Cardiac fibroblast (primary cell): ENCODE measurements at regions not wholly inside any gene's neighbourhood (a gene's known extent, or its start where the extent isn't known, plus 50 kb on each side); places are given as distances from the start of the nearest gene placed in this dataset.
"Not testable (repeated sequence)": the region's sequence is repeated elsewhere in the genome, so short reads cannot be mapped to it uniquely, and the experiment has no call there.

Experiments used
- DNase-seq, 2 donors: peaks; one replicate each; pipeline versions ENCODE4 v3.0.0 to v3.0.0-alpha.2; 2010; ENCODE audit warnings: low read depth in 2 of 2
- H3K4me3 ChIP-seq, 2 donors: replicated peaks in 1 of 2; 1 replicate in 1 of 2; 2 replicates in 1 of 2; pipeline ENCODE4 v1.5.1; 2011; ENCODE audit warnings: low read depth in 2 of 2, low read length in 2 of 2, mild to moderate bottlenecking in 2 of 2, moderate library complexity in 1 of 2
- TF ChIP-seq, protein P1 (sequence below): IDR thresholded peaks from one replicate; pipeline ENCODE4 v1.5.1; 2011; ENCODE audit warnings: low read depth, mild to moderate bottlenecking, low read length, inconsistent platforms

DNA sequence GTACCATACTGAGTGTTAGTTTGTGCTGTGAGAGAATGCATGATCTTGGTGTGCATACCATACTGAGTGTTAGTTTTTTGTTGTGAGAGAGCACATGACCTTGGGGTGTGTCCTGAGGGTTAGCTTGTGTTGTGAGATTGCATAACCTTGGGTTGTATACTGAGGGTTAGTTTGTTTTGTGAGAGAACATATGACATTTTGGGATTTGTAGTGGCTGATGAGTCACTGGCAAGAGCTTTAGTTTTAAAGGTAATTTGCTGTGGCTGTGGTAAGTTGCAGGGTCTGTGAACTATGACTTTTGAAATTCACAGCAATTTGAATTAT lies 1068.3 kb upstream of the EDIL3 start:
- peak in 1 of 2 donors; percentile 1 for DNase-seq
- H3K4me3 ChIP-seq: no peak overlapping the region
- TF ChIP-seq, protein P1, sequence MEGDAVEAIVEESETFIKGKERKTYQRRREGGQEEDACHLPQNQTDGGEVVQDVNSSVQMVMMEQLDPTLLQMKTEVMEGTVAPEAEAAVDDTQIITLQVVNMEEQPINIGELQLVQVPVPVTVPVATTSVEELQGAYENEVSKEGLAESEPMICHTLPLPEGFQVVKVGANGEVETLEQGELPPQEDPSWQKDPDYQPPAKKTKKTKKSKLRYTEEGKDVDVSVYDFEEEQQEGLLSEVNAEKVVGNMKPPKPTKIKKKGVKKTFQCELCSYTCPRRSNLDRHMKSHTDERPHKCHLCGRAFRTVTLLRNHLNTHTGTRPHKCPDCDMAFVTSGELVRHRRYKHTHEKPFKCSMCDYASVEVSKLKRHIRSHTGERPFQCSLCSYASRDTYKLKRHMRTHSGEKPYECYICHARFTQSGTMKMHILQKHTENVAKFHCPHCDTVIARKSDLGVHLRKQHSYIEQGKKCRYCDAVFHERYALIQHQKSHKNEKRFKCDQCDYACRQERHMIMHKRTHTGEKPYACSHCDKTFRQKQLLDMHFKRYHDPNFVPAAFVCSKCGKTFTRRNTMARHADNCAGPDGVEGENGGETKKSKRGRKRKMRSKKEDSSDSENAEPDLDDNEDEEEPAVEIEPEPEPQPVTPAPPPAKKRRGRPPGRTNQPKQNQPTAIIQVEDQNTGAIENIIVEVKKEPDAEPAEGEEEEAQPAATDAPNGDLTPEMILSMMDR: no peak

DNA sequence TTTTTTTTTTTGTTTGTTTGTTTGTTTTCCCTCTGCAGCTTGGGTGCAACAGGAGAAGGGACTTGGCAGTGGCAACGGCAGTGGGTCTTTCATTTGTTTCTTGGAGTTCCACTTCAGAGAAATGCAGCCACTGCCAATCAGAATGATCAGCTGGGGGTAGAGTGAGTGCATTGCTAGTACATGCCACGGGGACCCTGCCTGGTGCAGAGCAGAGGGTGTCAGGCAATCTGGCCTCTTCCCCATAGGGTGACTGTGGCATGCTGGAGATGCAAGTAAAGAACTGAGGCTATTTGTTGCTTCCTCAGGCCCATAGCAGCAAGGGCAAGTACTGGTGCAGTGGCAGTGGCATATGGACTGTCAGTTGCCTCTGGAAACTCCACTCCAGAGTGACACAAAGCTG lies 1073.6 kb upstream of the EDIL3 start:
- no peak for DNase-seq
- H3K4me3 ChIP-seq: no peak overlapping the region
- TF ChIP-seq, protein P1: no peak

DNA sequence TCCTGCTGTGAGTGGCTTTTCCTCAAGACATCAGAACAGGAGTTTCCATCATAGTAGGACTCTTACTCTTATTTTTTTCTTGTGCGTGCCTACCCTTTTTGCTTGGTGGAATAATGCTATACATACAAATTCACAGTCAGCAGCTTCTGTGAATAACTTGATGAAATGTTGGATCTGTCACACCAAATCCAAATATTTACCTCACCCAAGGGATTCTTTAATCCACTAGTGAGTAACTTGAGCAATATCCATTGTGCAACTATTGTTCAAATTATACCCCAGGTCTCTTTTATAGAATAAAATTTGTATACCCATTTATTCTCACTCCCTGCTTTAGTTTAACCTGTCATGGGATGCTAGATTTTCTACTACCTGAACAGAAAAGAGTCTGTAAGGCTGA lies 1078.3 kb upstream of the EDIL3 start:
- TF ChIP-seq, protein P1: no peak
- no peak for DNase-seq
- no peak overlapping the region for H3K4me3 ChIP-seq

DNA sequence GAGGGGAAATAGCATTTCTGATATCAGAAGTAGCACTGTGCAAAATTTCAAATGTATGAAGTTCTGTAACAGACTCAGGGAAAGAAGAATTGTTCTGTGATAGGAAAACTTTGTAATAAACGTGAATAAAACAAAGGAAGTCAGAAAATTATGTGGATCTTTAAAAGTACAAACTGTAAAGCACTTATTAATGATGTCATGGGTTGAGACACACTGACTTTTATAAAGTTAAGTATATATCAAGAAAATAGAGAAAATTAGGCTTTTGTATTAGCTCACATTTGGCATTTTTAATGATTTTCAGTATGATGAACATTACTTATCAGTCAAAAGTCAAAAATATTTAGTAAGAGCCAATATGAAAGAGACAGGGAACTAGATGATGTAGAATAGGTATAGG lies 1081.7 kb upstream of the EDIL3 start:
- H3K4me3 ChIP-seq: no peak overlapping the region
- TF ChIP-seq, protein P1: no peak
- no peak for DNase-seq

DNA sequence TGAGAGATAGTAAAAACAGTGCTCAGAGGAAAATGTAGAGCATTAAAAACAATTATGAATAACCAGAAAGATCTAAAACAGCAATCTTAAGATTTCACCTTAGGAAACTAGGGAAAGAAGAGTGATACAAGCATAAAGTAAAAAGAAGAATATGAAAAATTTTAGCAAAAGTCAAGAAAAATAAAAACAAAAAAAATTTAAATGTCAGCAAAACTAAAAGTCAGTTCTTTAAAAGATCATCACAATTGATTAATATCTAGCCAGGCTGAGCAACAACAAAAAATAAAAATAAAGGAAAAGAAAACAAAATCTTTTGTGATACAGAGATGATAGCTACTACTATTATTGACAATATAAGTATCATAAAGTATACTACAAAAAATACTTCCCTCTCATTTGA lies 1088.1 kb upstream of the EDIL3 start:
- TF ChIP-seq, protein P1: no peak
- no peak for DNase-seq
- no peak overlapping the region for H3K4me3 ChIP-seq

DNA sequence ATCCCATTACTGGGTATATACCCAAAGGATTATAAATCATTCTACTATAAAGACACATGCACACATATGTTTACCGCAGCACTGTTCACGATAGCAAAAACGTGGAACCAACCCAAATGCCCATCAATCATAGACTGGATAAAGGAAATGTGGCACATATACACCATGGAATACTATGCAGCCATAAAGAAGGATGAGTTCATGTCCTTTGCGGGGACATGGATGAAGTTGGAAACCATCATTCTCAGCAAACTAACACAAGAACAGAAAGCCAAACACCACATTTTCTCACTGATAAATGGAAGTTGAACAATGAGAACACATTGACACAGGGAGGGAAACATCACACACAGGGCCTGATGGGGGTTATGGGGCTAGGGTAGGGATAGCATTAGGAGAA lies 1090.5 kb upstream of the EDIL3 start:
- DNase-seq: not testable (repeated sequence)

DNA sequence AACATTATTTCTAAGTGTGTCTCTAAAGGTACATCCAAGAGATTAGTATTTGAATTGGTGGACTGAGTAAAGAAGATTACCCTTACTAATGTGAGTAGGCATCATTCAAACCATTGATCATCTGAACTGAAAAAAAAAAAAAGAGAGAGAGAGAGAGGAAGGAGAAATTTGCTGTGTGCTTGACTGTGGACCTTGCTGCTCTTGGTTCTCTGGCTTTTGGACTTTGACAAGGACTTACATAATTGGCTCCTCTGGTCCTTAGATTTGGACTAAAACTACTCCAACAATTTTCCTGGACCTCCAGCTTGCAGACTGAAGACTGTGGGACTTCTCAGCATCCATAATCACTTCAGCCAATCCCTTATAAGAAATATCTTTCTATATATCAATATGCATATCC lies 1091.9 kb upstream of the EDIL3 start:
- TF ChIP-seq, protein P1: no peak
- no peak overlapping the region for H3K4me3 ChIP-seq
- no peak for DNase-seq

More for the DNA sequence above, 1090.5 kb upstream of the EDIL3 start:
- H3K4me3 ChIP-seq: not testable (repeated sequence)
